HG03558 (cell line): ENCODE measurements at regions not wholly inside any gene's neighbourhood (a gene's known extent, or its start where the extent isn't known, plus 50 kb on each side); places are given as distances from the start of the nearest gene placed in this dataset.

Source experiments
- ATAC-seq: cut with Tn5 transposase; IDR thresholded peaks from one replicate; pipeline ENCODE4 v1.9.1; 2021; ENCODE audit warnings: moderate number of reproducible peaks; ENCODE audit not compliant: unreplicated experiment; ENCODE audit errors: extremely low read depth

DNA sequence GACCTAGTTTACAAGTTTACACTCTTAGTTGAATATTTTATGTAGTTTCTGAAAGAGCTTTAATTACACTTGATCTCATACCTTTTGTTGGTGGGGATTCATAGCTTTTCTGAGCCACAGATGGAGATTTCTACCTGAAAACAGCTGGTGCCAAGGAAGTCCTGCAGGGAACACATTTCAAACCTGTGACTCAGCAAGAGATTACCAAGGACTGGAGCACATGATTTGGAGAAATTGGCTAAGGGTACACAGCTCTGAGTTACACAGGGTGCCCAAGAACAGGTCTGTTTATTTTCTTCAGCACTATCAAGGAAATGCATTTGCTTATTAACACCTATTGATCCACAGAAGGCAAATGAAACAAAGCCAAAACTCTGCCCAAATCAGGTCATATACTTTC lies 691.5 kb downstream of the KCTD8 start:
- ATAC-seq = no peak

DNA sequence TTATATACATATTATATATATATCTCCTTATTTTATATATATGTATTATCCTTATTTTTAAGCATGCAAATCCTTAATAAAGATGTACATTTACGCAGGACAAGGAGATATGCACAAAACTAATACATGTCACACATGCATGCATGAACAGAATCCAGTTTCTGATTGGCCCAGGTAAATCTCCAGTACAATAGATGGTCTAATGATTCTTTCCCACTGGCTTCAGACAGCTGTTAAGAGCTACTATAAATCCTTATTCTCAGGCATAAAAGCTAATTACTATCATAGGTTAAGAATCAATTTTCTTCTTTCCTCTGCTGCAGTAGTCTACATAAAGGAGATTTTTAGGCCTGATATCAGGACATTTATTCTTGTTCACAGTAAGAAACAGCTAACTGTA lies 689.8 kb downstream of the KCTD8 start:
- ATAC-seq = no peak

DNA sequence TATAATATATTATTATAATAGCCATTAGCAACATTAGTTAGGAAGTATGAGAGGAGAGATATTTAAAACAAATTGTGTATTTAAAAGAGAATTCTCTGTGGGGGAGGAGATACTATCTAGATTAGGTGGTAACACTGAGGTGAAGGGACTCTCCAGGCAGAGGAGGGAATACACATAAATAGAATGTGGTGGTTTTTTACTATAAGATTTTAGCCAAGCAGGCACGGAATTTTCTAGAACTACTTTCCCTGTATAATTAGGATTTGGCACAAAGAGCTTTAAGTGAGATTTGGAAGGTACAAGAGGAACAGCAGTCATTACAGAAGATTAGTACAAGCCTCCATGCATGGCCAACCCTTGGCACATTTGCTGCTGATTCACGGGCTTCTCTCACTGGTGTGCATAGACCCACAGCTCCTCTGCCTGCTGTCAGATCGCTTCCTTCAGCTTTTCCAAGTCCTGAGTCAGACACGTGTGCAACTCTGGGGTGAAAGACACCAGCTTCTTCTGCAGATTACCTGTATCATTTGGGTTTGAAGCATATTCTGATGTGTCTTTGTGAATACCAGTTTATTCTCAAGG lies 685.5 kb downstream of the KCTD8 start:
- ATAC-seq = no peak

DNA sequence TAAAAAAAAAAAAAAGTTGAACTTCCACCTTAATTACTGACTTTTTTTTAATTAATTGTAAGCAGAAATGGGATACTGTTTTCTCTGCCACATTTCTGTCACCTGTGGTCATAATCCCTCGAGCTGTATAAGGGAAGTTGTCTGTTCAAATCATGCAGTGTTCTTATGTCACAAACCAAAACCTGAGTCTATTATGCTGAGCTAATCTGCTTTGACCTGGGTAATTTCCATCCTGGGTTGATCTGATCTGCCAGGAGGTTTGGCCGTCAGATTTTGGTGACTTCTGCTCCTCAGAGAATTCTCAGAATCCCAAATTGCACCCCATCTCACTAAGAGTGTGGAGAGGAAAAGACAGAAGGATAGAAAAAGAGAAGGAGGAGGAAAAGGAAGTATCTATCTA lies 683.1 kb downstream of the KCTD8 start:
- no peak for ATAC-seq

DNA sequence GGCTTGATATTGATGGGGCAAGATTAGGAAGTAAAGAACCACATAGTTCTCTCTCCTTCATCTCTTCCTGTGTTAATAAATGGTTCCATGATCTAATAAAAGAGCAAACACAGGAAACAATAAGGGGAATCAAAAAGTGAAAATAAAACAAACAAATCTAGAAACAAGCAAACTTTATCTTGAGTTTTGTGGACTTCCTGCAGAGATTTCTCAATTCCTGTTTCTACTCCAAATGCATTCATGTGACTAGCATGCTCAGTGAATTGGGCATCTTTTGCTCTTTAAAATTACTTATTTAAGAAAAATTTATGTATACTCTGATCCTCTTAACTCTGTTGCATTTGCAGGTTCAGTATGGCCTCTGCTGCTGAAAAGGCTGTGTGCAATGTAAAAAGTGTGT lies 682.0 kb downstream of the KCTD8 start:
- ATAC-seq = no peak

DNA sequence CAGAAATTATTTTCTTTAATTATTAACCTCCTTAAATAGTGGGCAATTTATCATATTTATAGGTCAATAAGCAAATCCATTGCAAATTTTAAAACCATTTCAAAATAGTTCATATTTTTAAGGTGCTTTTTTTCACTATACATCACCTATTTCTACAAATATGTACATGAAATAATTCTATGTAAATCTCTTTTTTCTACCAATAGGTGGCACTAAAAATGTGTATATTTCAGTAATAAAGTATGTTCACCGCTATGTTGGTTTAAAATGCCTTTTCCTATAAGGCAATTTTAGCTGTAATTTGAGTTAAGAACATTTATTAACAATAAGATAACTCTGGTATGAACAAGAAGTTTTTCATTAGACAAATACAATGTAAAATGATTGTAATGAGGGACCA lies 672.2 kb downstream of the KCTD8 start:
- ATAC-seq = no peak

DNA sequence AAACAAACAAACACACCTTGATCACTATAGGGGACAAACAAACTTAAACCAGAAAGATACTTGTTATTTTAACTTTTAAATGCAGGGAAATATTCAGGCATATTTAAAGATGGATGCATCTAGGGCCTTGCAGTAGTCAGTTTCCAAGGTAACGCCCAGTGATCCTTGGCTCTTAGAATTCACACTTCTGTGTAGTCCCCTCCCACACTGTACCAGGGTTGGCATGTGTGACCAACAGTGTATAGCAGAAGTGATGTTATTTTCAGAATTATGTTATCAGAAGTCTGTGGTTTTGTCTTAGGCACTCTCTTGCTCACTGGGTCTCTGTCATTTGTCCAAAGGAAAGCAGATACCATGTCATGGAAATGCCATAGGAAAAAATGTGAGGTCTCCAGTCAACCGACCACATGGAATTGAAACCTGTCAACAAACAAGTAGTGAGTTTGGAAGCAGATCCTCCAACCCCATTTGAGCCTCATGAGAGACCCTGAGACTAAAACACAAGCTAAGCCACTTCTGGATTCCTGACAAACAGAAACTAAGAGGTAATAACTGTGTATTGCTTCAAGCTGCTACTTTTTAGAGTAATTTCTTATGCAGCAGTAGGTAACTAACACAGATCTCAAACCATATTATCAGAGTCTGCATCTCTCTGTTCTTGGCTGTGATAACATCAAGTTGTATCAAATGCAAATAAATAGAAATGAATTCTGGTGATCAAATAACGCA lies 670.3 kb downstream of the KCTD8 start:
- ATAC-seq = no peak

DNA sequence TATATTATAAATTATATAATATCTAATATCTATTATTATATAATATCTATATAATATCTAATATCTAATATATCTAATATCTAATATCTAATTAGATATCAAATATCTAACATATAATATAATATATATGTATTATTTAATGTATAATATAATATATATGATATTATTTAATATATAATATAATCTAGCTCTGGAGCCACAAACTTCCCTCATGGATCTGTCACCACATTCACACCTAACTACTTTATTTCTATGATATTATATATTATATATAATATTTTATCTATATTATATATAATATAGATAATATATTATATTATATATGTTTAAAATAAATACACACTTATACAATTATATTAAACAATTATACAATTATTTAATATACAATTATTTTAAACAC lies 667.5 kb downstream of the KCTD8 start:
- ATAC-seq = no peak

DNA sequence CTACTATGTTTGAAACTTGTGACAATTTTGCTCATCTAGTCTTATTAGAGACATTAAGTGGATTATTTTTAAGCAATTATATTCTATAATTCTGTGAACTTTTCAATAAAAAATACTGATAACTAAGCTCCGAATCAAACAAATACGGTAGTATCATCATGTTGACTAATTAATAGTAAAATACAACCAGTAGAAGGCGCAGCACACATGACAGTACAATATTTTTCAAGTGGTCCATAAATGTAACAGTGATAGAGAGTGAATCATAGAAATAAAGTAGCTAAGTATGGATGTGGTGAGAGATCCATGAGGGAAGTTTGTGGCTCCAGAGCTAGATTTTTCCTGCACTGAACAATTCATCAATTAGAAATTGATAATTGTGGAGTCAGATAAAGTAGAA lies 666.2 kb downstream of the KCTD8 start:
- no peak for ATAC-seq

DNA sequence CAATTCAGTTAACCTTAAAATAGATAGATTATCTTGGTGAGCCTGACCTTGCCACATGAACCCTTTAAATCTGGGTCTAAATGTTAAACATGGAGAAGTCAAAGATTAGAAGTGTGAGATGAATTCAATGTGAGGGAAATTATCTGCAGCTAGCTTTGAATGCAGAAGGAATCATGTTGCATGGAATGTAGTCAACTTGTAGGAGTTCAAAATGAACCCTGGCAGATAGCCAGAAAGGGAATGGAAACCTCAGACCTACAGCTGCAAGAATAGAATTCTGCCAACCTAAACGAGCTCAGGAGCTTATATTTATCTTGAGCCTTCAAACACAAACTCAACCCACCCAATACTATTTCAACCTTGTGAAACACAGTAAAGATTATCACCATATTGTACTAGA lies 632.5 kb downstream of the KCTD8 start:
- ATAC-seq = no peak

DNA sequence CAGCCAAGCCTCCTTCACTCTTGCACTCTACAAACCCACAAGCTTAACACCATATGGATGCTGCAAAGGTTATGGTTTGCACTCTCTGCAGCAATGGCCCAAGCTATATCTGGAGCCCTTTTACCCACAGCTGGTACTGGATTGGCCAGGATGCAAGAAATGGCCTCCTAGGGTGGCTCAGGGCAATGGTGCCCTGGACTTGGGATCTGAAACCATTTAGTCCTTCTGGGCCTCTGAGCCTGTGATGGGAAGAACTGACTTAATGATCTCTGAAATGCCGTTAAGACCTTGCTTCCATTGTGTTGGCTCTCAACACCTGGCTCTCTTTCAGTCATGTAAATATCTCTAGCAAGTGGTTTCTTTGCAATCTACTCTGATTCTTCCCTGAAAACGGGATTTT lies 626.0 kb downstream of the KCTD8 start:
- ATAC-seq = no peak

DNA sequence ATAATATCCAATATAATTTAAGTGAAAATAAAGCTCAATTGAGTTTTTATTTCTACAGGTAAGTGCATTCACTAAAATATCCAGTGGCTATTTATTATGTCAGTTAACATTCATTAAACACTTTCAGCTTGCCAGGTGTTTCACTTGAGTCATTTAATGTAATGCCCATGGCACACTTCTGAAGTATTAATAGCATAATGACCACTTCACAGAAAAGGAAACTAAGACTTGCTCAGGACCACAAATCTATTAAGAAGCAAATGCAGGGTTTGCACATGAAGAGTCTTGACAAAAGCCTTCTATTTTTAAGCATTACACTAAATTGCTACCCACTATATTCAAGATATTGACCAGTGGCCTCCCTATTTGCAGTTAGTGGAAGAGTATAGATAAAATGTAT lies 612.7 kb downstream of the KCTD8 start:
- ATAC-seq = no peak

DNA sequence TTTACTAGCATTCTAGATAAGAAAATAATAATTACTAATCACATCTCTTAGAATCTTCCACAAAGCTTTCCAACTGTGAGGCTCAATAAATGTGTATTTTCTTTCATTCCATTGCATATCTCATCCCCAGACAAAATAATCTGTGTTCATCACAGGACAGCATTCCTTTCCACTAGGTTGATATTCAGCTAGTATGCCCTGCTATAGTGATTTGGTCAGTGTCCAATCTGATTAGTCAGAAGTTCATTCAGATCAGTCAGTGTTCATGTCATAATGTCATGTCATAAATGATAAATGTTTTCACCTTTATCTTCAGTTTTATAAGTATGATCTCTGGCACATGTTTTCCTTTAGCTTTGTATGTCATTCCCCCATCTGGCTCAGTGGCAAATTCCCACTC lies 611.4 kb downstream of the KCTD8 start:
- ATAC-seq = no peak

DNA sequence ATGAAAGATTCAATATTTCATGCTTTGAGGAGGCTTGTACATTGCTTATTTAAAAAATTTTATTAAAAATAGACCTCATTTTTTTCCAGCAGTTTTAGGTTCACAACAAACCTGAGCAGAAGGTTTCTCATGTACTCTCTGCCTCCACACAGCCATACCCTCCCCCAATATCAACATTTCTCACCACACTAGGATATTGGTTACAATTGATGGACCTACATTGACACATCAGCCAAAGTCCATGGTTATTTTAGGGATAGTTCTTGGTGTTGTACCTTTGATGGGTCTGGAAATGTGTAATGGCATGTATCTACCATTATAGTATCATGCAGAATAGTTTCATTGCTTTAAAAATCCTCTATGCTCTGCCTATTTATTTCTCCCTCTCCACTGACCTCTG lies 611.0 kb downstream of the KCTD8 start:
- no peak for ATAC-seq

DNA sequence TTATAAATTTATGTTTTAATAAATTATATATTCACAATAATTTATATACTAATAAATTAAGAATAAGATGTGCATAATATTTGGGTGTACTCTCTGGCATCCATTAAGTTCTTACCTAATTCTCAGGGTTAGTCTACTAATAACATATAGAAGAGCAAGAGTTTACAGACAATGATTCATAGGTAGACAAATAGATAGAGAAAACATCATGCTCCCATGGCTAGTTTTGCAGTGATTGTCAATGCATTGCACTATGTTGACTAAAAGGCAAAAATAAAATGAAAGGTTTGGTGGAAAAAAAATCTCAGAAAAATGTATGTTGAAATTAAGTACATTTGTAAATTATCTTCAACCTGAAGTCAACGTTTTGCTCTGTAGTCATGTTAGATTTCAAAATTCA lies 606.0 kb downstream of the KCTD8 start:
- ATAC-seq = no peak

DNA sequence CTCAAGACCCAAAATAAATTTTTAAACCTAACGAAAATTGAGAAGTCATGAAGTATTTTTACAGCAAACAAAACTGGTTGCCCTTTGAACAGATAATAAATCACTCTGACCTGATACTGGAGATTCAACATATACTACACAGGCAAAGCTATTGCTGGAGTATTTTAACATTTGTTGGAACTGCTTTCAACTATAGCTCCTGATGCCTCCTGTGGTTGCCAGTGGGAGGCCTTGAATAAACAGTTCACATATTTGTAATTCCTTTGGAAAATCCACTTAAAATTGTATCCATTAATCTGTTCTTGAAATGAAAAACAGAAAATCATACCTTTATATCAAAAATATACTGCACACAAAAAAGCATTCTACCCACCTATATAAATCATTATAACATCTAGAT lies 605.1 kb downstream of the KCTD8 start:
- no peak for ATAC-seq

DNA sequence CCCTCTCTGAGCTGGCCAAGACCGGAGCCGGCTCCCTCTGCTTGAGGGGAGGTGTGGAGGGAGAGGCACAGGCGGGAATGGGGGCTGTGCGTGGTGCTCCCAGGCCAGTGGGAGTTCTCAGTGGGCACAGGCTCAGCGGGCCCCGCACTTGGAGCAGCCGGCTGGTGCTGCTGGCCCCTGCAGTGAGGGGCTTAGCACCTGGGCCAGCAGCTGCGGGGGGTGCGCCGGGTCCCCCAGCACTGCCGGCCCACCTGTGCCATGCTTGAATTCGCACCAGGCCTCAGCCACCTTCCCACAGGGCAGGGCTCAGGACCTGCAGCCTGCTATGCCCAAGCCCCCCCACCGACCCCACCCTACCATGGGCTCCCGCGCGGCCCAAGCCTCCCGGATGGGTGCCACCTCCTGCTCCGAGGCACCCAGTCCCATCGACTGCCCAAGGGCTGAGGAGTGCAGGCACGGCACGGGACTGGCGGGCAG lies 602.5 kb downstream of the KCTD8 start:
- no peak for ATAC-seq

DNA sequence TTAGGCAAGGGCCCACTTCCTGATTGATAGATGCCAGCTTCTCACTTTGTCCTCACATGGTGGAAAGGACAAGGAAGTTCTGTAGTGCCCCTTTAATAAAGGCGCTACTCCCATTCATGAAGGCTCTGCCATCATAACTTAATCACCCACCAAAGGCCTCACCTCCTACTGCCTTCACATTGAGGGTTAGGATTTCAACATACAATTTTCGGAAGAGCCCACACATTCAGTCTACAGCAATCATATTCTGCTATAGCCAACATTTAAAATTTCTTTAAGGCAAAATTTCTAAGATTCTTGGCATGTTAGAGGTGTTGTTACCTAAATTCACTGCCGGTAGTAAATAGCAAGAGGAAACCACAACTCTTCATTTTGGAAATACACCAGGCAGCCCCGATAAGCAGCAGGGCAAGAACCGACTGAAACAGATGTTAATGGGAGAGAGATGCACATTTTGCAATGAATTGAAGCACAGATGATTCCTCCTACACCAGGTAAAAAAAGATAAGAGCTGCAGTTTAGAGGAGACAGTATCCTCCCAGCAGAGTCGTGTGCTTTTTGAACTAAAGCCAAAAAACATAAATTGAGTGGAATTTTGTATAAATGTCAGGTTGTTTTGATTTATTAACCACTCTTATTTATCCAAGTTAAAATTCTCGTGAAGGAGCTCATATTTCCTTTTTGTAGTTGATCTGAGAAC lies 594.9 kb downstream of the KCTD8 start:
- no peak for ATAC-seq

DNA sequence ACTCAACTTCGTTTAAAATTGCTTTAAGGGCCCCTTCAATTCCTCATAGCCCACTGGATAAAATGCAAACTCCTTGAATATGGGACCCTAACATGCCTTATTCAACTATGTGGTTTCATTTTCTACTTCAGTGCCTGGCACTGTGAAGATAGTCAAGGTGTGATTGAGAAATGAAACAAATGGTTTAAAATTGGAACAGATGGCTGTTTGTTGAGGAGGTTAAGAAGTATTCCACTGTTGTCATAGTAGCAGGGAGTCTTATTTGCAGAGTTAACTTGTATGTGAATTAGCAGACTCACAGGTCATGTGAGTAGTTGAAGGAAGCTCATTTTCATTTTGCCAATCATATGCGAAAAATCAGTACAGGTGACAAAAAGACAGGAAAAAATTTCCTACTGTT lies 593.3 kb downstream of the KCTD8 start:
- no peak for ATAC-seq

DNA sequence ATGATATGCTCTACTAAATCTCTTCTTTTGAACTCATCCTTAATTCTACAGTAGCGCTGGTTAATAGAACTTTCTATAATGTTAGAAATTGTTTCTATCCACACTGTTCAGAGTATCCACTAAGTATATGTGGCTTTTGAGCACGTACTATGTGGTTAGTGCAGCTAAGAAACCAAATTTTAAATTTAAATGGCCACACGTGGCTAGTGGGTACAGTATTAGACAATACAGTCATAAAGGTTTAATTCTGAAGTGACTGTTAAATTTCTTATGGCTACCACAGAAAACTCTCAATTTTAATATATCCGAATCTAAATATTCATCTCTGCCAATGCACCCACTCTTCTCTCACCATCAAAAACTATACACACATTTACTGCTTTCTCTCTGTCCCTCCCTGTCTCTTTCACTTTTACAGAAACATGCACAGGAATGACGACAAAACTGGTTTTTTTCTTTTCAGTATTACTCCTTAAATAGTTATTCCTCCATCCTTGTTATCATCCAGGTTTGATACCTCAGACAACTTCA lies 583.9 kb downstream of the KCTD8 start:
- ATAC-seq = no peak

DNA sequence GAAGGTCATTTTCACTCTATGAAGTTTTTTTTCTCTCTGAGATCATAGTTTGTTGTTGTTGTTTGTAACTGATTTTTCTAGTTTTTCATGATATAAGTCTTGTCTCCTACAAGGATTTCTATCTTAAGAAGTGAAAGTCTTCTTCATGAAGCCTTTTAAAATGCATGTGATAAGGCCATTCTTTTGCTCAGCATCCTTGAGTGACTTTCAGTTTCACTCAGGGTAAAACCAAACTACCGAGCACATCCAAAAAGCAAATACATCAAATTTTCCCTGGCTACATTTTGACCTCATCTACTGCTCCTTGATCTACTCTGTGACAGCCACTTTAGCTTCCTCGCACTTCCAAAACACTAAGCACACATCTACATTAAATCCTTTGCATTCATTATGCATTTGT lies 580.7 kb downstream of the KCTD8 start:
- ATAC-seq = no peak
